SU-DHL-6 (cell line): ENCODE measurements at regions not wholly inside any gene's neighbourhood (a gene's known extent, or its start where the extent isn't known, plus 50 kb on each side); places are given as distances from the start of the nearest gene placed in this dataset.

Experiments
- H2AFZ ChIP-seq: fragments of 200-600 bp; sonication (generic); 2 replicates; pipeline ENCODE4 v1.6.1; 2014; ENCODE audit warnings: low read depth, mild to moderate bottlenecking, moderate library complexity, mixed read lengths, antibody characterized with exemption, low read length; ENCODE audit not compliant: severe bottlenecking
- H3F3A ChIP-seq: fragments of 200-600 bp; shearing (Covaris generic); 2 replicates; pipeline ENCODE4 v1.6.0; 2016; ENCODE audit warnings: antibody characterized with exemption, mild to moderate bottlenecking; ENCODE audit not compliant: insufficient read depth
- H3K27ac ChIP-seq: fragments of 200-600 bp; sonication (generic); 2 replicates; pipeline ENCODE4 v1.5.1; 2016; ENCODE audit warnings: low read depth, mild to moderate bottlenecking, low read length, moderate library complexity, mixed read lengths
- H3K27me3 ChIP-seq: fragments of 200-600 bp; sonication (generic), shearing (Covaris generic); 2 replicates; pipeline ENCODE4 v1.6.0; 2014; ENCODE audit warnings: mild to moderate bottlenecking, low read length
- H3K36me3 ChIP-seq: fragments of 200-600 bp; sonication (generic); 2 replicates; pipeline ENCODE4 v1.6.1; 2014; ENCODE audit warnings: mild to moderate bottlenecking, low read length, mixed read lengths
- H3K4me2 ChIP-seq: fragments of 300-600, 200-600 bp; shearing (Covaris generic), sonication (generic); 2 replicates; pipeline ENCODE4 v1.6.0; 2014; ENCODE audit warnings: low read length, low read depth, mild to moderate bottlenecking; ENCODE audit not compliant: poor library complexity, severe bottlenecking
- H3K4me3 ChIP-seq: fragments of 200-600 bp; sonication (generic); 2 replicates; pipeline ENCODE4 v1.5.1; 2014; ENCODE audit warnings: antibody characterized with exemption, low read length, mild to moderate bottlenecking, mixed read lengths; ENCODE audit not compliant: insufficient read depth, poor library complexity, severe bottlenecking
- H3K79me2 ChIP-seq: fragments of 200-600 bp; sonication (generic); 2 replicates; pipeline ENCODE4 v1.6.1; 2014; ENCODE audit warnings: mild to moderate bottlenecking, low read length, moderate library complexity; ENCODE audit not compliant: insufficient read depth
- H3K9ac ChIP-seq: fragments of 200-600 bp; sonication (generic); 2 replicates; pipeline ENCODE4 v1.7.0; 2014; ENCODE audit warnings: mild to moderate bottlenecking, low read length
- H3K9me2 ChIP-seq: fragments of 200-600 bp; sonication (generic); replicated peaks from 2 replicates; pipeline ENCODE4 v1.6.1; 2014; ENCODE audit warnings: low read length; ENCODE audit not compliant: insufficient read depth
- H3K9me3 ChIP-seq: fragments of 200-600 bp; sonication (generic); 2 replicates; pipeline ENCODE4 v1.6.1; 2014; ENCODE audit warnings: low read length, mixed read lengths; ENCODE audit not compliant: insufficient read depth
- H4K20me1 ChIP-seq: fragments of 200-600 bp; sonication (generic); 2 replicates; pipeline ENCODE4 v1.6.1; 2014; ENCODE audit warnings: low read depth, mild to moderate bottlenecking, antibody characterized with exemption, low read length, moderate library complexity, mixed read lengths
- CTCF ChIP-seq: fragments of 200-600 bp; sonication (generic); IDR thresholded peaks from one replicate; pipeline ENCODE4 v1.5.1; 2017; ENCODE audit warnings: antibody characterized with exemption, mild to moderate bottlenecking, low read length, moderate library complexity; ENCODE audit not compliant: insufficient read depth, poor library complexity, severe bottlenecking
- EZH2phosphoT487 ChIP-seq: fragments of 200-600 bp; sonication (generic), shearing (Covaris generic); conservative IDR thresholded peaks from 2 replicates; pipeline ENCODE4 v1.6.1; 2018; ENCODE audit warnings: mild to moderate bottlenecking, antibody characterized with exemption, low read length, moderate library complexity, mixed read lengths

- Histone ChIP-seq H3K9me3 (no peaks in the 10 kb centered on the region), H3K4me3 (no peak overlapping the region), H3F3A (no peaks in the 10 kb centered on the region), H3K79me2 (no peaks in the 10 kb centered on the region), H3K9ac (no peak overlapping the region), H3K27me3 (no peaks in the 10 kb centered on the region), H3K27ac (no peak overlapping the region), H2AFZ (no peak overlapping the region), H3K4me2 (no peak overlapping the region), H3K9me2 (no peaks in the 10 kb centered on the region), H3K36me3 (no peaks in the 10 kb centered on the region), H4K20me1 (no peaks in the 10 kb centered on the region)
- no peak for TF ChIP-seq EZH2phosphoT487
Observed at GRCh38 chr1:55593298-55593697, 378.1 kb upstream of the USP24 start.

DNA sequence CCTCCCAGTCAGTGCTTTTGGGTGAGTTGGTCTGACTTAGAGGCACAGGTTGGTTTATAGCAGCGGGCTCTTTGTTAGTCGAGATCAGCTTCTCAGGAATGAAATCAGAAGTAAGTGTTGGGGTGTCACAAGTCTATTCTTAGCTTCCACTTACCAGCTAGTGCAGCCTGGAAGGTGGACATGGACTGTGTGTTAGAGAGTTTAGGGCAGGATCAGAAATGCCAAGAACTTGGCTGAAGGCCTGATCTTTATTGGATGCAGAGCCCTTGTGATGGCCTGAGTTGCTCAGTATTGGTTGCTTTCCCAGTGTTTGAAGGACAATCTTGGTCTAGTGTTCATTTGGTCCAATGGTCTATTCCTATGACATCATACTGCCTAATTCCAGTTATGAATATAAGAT, 377.0 kb upstream of the USP24 start:
- H3K4me2 ChIP-seq: no peak overlapping the region
- no peaks in the 10 kb centered on the region for H3K9me3 ChIP-seq
- H3K79me2 ChIP-seq: no peaks in the 10 kb centered on the region
- no peak overlapping the region for H3K9ac ChIP-seq
- H3K9me2 ChIP-seq: no peaks in the 10 kb centered on the region
- no peaks in the 10 kb centered on the region for H4K20me1 ChIP-seq
- no peak for TF ChIP-seq EZH2phosphoT487
- TF ChIP-seq CTCF: no peak
- H3K27me3 ChIP-seq: no peaks in the 10 kb centered on the region
- no peak overlapping the region for H3K4me3 ChIP-seq
- H2AFZ ChIP-seq: no peak overlapping the region
- H3K36me3 ChIP-seq: no peaks in the 10 kb centered on the region
- no peaks in the 10 kb centered on the region for H3F3A ChIP-seq
- no peak overlapping the region for H3K27ac ChIP-seq

- Histone ChIP-seq H3K27me3 (no peaks in the 10 kb centered on the region), H3K4me2 (no peak overlapping the region), H3K27ac (no peak overlapping the region), H2AFZ (no peak overlapping the region), H3F3A (no peaks in the 10 kb centered on the region), H3K9me3 (no peaks in the 10 kb centered on the region), H3K36me3 (no peaks in the 10 kb centered on the region), H3K79me2 (no peaks in the 10 kb centered on the region), H3K4me3 (no peak overlapping the region), H4K20me1 (no peaks in the 10 kb centered on the region), H3K9ac (no peak overlapping the region), H3K9me2 (no peaks in the 10 kb centered on the region)
- no peak for TF ChIP-seq EZH2phosphoT487
- no peak for TF ChIP-seq CTCF
Observed at GRCh38 chr1:55589671-55590297, 374.6 kb upstream of the USP24 start.

DNA sequence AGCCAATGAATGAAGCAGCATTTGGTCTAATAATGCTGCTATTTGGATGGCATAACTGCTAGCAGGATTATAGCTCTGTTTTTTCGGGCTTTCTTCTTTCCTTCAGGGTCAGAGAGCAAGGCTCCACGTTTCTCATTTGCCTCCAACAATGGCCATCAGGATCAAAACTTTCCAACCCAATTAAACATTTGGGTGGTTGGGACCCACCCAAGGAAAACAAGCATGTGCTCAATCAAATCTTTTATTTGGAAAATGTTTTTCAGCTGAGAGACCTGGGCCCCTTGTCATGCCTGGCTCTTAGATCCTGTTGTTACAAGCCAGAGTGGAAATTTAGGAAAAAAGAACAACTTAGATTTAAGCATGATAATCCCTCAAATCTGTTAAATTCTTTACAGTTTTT, 373.1 kb upstream of the USP24 start:
- H2AFZ ChIP-seq: no peak overlapping the region
- TF ChIP-seq EZH2phosphoT487 (no peak), CTCF (no peak)
- H3K27me3 ChIP-seq: no peaks in the 10 kb centered on the region
- no peaks in the 10 kb centered on the region for H3F3A ChIP-seq
- H3K9ac ChIP-seq: no peak overlapping the region
- H3K4me2 ChIP-seq: no peak overlapping the region
- no peaks in the 10 kb centered on the region for H3K9me3 ChIP-seq
- H3K9me2 ChIP-seq: no peaks in the 10 kb centered on the region
- no peaks in the 10 kb centered on the region for H3K79me2 ChIP-seq
- no peak overlapping the region for H3K4me3 ChIP-seq
- H3K27ac ChIP-seq: no peak overlapping the region
- H4K20me1 ChIP-seq: no peaks in the 10 kb centered on the region
- H3K36me3 ChIP-seq: no peaks in the 10 kb centered on the region
